Astrocyte (in vitro differentiated cells and primary cell): ENCODE measurements at regions not wholly inside any gene's neighbourhood (a gene's known extent, or its start where the extent isn't known, plus 50 kb on each side); places are given as distances from the start of the nearest gene placed in this dataset.

Source experiments
- EZH2 ChIP-seq: IDR thresholded peaks from 2 replicates; pipeline ENCODE4 v1.6.1; 2012; ENCODE audit warnings: mild to moderate bottlenecking, low read length, inconsistent platforms; ENCODE audit not compliant: insufficient read depth
- TF ChIP-seq, protein P1 (sequence below): IDR thresholded peaks from 2 replicates; pipeline ENCODE4 v1.5.1; 2011; ENCODE audit warnings: low read depth, mild to moderate bottlenecking, inconsistent platforms, low read length, moderate library complexity; ENCODE audit not compliant: insufficient read depth

DNA sequence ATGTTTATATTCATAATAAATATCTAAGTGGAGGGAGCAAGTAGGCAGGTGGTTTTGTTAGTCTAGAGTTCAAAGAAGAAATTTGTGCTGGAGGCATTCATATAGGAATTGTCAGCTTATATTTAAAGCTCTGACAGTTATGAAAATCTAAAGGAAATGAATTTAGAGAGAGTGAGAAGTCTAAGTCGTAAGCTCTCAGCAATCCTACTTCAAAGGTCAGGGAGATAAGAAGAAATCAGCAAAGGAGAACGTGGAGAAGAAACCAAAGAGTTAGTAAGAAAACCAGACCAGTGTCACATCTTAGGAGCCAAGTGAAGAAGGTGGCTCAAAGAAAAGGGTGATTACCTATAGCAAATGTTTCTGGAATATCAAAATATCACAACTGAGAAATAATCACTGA, 241.8 kb downstream of the FSCB start:
- TF ChIP-seq, protein P1, sequence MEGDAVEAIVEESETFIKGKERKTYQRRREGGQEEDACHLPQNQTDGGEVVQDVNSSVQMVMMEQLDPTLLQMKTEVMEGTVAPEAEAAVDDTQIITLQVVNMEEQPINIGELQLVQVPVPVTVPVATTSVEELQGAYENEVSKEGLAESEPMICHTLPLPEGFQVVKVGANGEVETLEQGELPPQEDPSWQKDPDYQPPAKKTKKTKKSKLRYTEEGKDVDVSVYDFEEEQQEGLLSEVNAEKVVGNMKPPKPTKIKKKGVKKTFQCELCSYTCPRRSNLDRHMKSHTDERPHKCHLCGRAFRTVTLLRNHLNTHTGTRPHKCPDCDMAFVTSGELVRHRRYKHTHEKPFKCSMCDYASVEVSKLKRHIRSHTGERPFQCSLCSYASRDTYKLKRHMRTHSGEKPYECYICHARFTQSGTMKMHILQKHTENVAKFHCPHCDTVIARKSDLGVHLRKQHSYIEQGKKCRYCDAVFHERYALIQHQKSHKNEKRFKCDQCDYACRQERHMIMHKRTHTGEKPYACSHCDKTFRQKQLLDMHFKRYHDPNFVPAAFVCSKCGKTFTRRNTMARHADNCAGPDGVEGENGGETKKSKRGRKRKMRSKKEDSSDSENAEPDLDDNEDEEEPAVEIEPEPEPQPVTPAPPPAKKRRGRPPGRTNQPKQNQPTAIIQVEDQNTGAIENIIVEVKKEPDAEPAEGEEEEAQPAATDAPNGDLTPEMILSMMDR: no peak
- TF ChIP-seq EZH2: no peak
